Muscle of arm (tissue), 1 donor: ENCODE measurements at regions not wholly inside any gene's neighbourhood (a gene's known extent, or its start where the extent isn't known, plus 50 kb on each side); places are given as distances from the start of the nearest gene placed in this dataset.

Experiments
- DNase-seq: peaks from one replicate; pipeline ENCODE4 v3.0.0-alpha.2; 2013

DNA sequence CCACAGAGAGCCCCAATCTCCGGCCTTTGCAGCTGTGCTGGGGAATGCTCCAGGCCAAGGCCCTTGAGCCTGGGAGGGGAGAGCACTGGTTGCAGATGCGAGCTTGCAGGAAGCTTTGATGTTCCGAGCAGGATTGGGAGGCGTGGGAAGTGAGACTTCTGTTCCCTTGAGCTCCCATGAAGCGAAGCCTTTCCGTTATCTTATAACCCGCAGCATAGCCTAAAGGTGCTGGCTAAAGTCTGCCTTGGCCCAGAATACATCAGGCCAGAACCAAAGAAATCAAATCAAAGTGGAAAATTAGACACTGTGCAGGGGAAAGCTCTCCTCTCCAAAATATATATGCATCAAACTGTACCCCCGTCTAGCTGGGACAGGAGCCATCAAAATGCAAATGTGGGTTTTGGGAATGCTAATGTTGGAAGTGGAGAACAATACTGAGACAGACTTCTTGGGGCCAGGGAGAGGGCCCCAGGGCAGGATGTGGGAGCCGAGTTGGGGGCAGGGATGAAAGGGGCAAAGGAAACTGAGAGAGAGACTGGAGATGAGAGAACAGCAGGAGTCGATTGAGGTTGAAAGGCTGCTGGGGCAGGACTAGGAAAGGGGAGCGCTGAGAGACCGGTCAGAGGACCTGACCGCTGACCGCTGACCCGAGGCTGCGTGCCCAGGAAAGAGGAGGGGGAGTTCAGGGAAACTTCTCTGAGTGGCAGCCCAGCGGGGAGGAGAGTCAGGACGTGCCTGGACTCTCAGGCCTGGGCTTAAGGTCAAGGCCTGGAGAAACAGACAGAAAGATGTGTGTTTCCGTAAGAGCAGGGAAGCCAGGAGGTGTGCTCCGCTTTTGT lies 152.2 kb upstream of the PARP11 start:
- DNase-seq = no peak

- DNase-seq = no peak
Observed at GRCh38 chr12:4024701-4025100, 151.5 kb upstream of the PARP11 start.

DNA sequence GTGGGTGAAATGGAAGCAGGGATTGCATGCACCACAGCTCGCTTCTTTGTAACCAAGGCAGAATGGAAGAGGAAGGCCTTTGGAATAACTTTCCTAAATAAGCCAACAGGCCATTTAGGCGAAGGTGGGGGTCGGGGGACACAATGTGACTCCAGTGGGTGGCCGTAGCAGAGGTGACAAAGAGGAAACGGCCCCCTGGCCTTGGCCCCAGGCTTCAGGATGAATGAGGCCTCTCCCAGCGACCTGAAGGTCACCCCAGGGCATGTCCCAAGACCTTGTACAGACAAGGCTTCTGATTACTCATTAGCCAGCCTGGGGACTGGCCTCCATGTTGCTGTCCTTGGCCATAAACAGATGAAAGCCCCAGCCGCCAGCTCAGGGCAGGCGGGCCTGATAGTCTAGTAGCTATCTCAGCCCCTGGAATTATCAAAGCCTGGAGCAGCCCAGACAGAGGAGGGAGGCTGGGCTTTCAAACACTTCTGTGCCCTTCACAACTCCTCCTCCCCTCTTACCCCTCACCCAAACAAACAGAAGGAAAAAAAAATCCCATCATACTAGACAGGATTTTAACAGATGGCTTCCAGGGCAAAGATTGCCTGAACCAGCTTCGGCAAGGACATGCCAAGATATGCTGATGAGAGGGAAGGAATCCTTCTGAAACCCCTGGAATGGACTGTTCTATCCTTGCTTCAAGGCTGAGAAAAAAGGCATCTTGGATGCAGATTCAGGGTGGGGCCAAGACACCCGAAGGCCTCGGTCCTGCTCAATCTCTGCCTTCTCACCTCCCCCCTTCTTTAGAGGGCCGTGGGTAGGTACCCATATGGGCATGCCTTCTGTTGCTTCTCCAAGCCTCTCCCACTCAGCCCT lies 142.3 kb upstream of the PARP11 start:
- no peak for DNase-seq

GRCh38 chr12:4014858-4015224 lies 141.6 kb upstream of the PARP11 start:
- no peak for DNase-seq

DNA sequence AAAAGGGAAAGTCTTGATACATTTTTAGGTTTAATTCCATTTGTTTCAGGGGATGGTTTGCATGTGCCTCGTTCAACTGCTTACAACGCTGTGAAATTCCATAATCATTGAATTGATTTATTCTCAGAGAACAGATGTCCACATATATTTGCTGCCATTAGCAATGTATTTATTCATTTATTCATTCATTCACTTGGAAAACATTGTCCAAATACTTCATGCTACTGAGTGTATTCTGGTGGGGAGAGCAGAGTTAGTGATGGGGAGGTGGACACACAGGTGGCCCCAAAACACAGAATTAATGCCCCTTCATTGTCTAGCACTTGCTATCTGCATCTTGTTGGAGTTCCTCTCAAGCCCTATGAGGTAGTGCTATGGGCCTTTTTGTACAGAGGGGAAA lies 141.2 kb upstream of the PARP11 start:
- no peak for DNase-seq

DNA sequence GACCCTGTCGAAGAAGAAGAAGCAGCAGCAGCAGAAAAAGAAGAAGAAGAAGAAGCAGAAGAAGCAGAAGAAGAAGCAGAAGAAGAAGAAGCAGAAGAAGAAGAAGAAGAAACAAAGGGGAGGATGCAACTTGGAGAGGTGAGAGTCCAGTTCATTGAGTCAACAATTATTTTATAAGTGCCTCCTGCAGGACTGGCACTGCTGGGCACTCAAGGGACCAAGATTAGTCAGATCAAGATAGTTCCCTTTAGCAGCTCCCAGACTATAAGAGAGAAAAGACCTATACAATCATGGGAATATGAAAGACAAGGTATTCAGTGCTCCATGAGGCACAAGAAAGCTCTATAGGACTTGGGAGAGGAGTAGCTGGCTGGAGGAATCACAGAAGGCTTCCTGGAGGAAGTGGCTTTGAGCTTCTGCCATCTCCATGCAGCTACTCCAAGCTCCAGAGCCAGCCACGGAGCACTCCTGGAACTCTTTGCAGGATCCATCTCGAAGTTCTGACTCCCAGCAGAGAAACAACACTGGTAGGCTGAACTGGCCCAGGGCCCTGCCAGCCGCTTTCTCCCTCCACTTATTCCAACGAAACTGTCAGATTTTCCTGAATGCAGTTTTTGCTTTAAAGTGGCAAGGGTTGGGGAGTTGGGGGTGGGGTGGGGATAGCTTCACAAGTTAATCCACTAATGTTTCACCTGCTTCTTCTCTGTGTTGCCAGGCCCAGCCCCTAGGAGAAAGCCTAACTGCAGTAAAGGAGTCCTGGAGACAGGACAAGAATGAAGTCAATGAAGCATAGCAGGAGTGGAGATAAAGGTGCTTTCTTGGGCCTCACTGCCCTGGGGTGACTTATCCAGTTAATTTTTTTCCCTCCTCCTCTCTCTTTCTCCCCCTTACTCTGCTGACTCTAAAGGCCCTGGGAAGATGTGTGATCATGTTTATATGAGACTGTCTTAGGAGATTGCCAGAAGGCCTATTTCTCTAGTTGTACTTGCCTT lies 140.1 kb upstream of the PARP11 start:
- no peak for DNase-seq

GRCh38 chr12:4012073-4012472 lies 138.9 kb upstream of the PARP11 start:
- no peak for DNase-seq

DNA sequence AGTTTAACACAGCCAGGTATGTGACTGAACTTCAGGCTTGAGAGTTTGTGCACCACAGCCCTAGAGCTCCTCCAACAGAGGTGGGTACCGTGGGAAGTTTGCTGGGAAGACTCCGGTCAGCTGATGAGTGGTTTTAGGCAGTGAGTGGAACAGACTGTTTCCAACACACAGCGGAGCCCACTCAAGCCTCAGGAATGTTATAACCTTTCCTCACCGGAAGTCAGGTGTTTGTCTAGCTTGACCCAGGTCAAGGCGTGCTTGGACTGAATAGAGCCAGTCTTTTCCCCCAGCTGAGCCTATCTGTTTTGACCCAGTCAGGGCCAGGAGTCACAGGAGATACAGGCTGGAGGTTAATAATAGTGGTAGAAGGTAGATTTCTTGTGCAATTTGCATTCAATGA lies 138.4 kb upstream of the PARP11 start:
- no peak for DNase-seq

DNA sequence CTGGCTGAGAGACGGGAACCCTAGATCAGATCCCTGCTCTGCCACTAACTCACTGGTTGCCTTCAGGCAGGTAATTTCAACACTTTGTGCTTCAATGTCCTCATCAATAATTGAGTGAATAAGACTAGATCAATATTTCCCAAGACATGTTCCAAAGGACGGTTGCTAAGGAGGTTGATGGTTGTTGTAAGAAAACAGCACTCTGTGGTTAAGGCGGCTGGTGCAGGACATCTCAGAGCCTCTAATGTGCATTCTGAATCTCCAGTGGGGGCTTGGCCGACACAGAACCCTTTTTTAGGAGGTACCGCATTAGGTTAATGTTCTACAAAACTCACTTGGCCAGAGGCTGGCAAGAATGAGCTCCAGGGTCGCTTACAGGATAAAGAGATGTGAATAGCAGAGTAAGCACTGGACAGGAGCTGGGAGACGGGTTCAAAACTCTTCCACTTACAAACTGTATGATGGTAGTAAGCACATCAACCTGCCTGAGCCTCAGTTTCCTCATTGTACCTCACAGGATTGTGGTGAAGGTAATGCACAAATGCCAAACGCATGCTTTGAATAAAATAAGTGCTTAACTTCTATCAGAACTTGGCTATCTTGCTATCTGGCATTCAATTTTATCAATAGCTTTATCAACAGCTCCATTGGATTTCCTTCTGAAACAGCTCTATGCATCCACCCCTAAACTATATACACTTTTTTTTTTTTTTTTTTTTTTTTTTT lies 136.9 kb upstream of the PARP11 start:
- no peak for DNase-seq

GRCh38 chr12:4006743-4007142 lies 133.5 kb upstream of the PARP11 start:
- no peak for DNase-seq

DNA sequence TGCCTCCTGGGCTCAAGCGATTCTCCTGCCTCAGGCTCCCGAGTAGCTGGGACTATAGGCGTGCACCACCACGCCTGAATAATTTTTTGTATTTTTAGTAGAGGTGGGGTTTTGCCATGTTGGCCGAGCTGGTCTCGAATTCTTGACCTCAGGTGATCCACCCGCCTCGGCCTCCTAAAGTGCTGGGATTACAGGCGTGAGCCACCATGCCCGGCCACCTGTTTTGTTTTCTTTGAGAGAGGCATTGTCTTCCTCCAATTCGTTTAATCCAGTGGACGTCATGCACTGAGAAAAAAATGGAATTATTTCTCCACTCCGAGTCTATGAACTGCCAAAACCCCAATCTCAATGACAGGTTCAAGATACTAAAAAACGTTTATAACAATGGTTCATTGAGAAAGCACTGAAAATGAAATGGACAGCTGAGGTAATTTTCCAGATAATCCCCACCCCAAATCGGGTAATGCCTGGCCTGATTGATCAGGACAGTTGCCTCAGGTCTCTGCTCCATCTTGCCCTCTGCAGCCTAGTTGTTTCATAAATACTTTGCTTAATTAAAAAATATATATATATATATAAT lies 132.7 kb upstream of the PARP11 start:
- no peak for DNase-seq

DNA sequence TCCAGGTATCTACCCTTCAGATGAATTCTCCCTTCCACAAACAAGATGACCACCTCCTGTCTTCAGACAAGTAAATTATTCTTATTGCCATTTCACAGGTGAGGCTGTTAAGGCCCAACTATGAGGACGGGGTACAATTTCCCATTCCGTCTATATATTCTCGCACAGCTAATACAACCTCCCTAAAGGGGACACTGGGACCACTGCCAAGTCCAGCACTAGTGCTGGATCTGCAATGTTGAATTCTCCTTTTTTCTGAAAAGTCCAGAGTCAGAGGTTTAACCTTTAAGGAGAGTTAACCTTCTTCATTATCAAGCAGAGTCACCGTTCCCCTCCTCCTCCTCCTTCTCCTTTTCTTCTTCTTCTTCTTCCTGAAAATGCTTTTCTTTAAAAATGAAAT lies 130.4 kb upstream of the PARP11 start:
- DNase-seq = peak; percentile 33

DNA sequence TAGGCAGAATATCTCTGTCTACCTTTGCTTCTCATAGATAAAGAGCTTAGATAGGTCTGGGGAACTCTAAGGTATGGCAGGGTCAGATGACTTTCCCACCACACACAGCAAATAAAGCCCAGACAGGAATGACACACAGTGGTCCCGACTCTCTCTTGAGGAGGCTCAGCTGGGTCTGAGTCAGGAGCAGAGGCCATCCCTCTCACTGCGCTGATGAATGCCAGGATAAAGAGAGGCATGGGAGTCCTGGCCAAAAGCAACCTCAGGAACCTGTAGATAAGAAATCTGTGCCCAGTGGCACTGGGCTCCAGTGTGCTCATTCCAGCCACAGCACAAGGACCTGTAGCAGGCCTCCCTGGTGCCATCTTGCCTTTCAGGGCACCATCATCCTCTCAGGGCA lies 129.4 kb upstream of the PARP11 start:
- no peak for DNase-seq

- DNase-seq = no peak
Observed at GRCh38 chr12:4001841-4002240, 128.6 kb upstream of the PARP11 start.

GRCh38 chr12:4001031-4001430 lies 127.8 kb upstream of the PARP11 start:
- DNase-seq = no peak

GRCh38 chr12:3999904-4000303 lies 126.7 kb upstream of the PARP11 start:
- no peak for DNase-seq

DNA sequence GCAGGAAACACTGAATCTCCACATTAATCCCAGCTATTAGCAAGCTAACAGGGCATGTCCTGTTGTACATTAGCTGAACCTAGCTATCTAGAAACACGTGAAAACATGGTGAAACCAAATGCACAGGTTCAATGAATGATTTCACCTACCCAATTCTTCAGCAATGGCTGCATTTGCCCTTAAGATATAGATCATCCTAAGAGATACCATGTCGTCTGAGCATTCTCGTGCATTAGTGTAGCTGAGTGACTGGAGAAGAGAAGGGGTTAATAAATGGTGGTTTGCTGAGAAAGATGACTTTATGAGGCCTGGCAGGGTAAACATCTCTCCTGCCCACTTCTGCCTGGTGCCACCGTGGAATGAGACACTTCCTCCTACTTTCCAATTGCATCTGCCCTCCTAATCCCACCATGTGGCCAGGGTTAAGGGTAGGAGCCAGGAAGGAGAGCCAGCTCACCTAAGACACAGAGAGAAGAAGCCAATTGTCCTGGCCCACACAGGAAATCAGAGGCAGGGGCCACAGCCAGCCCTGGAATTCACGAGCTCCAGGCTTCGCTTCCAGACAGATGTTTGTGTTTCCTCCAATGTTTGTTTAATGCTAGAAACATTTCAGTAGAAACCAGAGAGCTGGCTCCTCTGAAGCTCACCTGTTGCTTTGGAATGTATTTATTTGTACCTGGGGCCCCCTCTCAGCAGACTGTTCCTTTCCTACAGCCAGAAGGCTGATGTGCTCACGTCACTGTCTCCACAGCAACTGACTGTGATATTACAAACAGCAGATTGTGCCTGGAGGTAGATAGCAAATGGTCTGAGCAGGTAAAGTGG lies 126.0 kb upstream of the PARP11 start:
- no peak for DNase-seq

- no peak for DNase-seq
Observed at GRCh38 chr12:3998397-3998796, 125.2 kb upstream of the PARP11 start.

DNA sequence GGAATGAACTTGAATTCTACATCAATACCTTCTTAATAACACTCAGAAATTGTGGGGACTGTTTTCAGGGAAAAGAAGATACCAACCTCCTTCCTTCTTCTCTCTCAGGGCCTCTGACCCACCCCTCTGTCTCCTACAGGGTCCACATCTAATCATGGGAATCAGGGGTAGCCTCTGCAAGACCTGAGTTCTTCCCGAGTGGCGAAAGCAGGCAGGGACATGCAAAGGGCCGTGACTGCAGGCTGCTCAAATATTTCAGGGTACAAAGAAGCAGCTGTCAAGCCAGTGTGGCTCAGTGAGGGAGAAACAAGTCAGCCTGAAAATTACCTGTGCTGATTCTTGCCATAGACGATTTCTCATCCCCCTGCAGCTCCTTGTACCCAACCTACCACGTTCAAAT lies 123.1 kb upstream of the PARP11 start:
- no peak for DNase-seq

DNA sequence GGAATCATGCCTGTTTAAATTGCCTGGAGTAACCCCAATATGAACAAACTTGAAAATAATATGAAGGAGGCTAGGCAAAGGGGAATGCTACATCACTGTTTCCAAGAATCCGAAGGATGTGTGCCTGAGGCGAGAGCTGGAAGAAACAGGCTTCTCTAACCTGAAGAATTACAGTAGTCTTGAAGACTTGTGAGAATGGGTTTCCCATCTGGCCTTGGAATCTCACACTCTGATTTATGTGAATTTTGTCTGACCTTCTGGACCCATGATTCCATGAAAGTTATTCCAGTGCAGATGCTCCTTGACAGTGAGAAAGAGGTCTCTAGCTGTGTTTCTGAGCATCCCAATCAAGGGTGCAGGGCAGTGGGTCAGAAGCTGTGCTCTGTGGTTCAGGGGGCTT lies 122.1 kb upstream of the PARP11 start:
- DNase-seq = peak; percentile 15
